Activated T-helper 9 cell treated with anti-CD3 and anti-CD28 coated beads, Interleukin-2, amount 50 U/mL, for 16 hours (primary cell): ENCODE measurements at regions not wholly inside any gene's neighbourhood (a gene's known extent, or its start where the extent isn't known, plus 50 kb on each side); places are given as distances from the start of the nearest gene placed in this dataset.
"Not testable (repeated sequence)": the region's sequence is repeated elsewhere in the genome, so short reads cannot be mapped to it uniquely, and the experiment has no call there.

Experiments used
- DNase-seq: peaks from one replicate; pipeline ENCODE4 v3.0.0-alpha.2; 2020; ENCODE audit warnings: low read depth

DNA sequence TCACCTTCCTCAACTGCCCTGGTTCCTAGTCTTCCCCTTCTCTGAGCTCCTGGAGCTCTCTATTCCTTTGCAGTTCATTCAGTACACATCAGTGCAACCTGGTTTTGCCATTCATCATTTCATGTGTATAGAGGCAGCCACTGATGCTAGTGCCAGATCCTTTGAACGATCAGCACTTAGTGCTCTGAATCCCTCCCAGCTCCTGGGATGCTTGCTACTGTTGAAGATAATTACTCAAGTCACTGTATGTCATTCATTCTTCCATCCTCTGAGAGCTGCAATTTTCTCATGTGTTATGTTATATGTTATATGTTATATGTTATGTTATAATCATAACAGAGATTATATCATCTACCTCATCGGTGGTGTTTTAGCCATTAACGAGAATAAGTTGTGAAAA is 98.5 kb upstream of the UXS1 start:
- DNase-seq: no peak

DNA sequence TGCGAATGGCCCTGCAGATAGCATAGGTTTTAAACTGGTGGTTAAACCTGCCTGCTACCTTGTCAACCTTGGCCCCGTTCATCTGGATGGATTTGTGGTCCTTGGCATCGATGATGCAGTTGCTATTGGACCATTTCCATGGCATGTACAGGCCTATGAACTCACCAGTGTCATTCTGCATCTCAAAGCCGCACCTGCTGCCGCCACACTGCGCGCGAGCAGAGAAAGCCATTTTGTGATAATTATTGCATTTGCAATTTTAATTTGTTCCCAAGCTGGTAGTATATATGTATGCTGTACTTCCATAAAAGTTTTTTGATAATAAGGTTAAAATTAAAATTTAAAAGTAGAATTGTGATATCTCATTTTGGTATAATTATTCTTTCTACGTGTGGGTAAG is 94.8 kb upstream of the UXS1 start:
- DNase-seq: no peak

GRCh38 chr2:106285237-106285829 is 91.2 kb upstream of the UXS1 start:
- no peak for DNase-seq

DNA sequence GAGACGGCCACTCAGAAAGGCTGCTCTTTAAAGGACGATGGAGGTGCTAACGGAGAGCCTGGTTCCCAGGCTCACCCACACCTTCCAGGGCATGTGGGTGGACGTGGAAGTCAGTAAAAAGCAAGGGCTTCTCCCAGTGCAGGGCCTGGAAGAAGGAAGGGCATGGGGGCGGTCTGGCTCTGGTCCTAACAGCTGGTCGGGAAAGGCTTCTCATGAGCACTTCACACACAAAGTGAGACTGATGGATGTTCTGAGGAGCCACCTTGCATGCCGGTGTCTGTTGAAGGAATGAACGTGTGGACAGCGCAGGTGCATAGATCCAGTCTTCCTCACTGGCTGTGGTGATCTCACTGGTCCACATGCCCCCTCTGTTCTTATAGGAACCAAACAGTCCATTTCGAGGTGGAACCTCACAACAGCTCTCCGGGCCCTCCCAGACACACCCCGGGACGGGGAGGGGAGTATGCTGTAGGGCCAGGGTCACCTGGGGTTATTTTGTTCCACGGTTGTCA is 90.6 kb upstream of the UXS1 start:
- DNase-seq: no peak

GRCh38 chr2:106284255-106284654 is 90.2 kb upstream of the UXS1 start:
- DNase-seq: no peak

- DNase-seq: not testable (repeated sequence)
These were observed 89.4 kb upstream of the UXS1 start for GRCh38 chr2:106283228-106284152.

GRCh38 chr2:106282462-106283170 is 88.5 kb upstream of the UXS1 start:
- no peak for DNase-seq

GRCh38 chr2:106281907-106282430 is 87.9 kb upstream of the UXS1 start:
- not testable (repeated sequence) for DNase-seq

- no peak for DNase-seq
These were observed 86.8 kb upstream of the UXS1 start for GRCh38 chr2:106280722-106281446.

- DNase-seq: no peak
These were observed 86.1 kb upstream of the UXS1 start for GRCh38 chr2:106280224-106280623.

DNA sequence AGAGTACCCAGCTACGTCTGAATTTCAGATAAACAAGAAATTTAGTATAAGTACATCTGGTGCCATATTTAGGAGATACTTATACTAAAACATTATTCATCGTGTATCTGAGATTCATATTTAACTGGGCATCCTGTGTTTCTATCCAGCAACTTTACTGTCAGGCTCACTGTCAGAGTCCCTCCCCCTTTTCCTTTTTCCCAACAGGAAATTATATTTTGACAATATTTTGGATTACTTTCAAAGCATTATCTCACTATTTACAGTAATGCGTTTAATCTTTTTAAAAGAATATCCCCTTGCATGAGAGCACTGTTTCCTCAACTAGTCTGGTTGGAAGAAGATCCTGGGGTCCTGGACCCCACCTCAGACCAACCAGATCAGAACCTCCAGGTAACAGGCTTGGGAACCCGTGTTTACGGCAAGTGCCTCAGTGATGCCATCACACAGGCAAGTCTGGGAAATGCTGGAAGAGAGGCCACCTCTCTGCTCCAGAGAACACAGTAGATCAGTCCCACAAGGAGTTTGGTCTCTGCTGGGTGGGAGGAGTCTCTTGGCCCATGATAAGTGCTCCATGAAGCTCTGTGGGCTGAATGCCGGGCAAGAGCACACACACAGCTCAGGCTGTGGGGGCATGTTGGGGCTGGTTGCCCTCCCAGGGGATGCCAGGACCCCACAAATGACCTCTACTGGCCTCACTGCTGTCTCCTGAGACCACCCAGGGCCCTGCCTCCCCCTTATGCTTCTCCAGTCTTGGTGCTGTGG is 84.2 kb upstream of the UXS1 start:
- no peak for DNase-seq

- DNase-seq: no peak
These were observed 83.3 kb upstream of the UXS1 start for GRCh38 chr2:106277426-106277825.

- DNase-seq: no peak
These were observed 81.9 kb upstream of the UXS1 start for GRCh38 chr2:106275971-106276370.

DNA sequence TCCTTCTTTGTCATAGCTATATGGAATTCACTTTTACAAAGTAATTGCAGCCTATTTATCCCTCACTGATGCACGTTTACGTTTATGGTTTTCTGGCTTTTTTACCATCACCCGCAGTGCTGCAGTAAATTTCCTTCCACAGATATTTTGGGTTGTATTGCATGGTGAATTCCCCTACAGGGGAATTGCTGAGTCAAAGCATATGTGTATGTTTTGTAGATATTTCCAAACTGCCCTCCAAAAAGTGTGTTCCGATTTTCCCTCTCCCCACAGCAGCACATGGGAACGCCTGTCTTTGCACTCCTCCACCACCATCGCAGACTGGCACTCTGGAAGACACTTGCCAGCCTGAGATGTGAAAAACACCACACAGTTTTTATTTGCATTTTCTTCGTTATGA is 80.6 kb upstream of the UXS1 start:
- no peak for DNase-seq

GRCh38 chr2:106272216-106272807 is 78.2 kb upstream of the UXS1 start:
- DNase-seq: no peak

DNA sequence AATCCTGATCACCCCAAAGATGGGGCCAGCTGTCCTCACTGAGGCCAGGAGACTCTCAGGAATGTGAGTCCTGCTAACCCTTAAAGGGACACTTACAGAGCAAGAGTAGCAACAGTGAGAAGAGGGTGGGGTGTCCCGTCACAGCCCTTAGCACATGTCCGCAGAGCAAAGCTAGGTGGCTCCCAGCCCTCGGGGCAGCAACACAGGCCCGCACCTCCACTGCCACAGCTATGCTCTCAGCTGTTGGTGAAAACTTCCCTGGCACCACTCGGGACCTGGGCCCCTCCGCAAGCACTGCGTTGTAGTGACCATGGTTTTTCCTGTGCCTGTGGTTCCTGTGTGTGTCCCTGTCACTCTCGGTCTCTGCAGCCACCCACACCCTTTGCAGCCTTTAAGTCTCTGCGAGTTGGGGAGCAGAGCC is 76.4 kb upstream of the UXS1 start:
- no peak for DNase-seq

DNA sequence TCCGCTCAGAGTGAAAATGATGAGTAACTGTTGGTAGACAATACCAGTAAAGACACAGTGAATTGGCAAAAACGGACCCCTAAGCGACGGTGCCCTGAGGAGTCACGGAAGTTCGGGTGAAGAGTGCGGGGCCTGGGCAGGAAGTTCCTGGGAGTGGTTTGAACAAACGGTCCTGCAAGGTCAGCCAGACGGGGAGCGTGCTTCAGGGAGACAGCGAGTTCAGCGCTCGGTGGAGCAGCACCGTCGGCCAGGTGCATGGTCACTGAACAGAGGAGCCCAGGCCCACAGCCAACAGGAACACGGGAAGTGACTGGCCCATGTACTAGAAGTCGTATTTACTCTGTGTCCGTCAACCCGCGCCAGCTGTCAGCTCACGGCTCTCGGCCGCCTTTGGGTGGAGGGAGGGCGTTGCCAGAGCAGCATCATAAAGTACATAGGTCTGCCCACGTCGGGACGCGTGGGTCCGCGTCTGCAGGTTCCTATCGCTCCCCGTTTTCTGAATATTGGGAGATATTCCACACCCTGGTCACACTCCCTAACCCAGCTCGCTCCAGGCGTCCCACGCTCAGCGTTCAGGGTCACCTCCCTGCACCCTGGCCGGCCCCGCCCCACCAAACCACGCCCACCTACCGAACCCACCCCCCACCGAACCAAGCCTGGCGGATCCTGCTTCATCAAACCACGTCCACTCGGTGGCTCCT is 75.6 kb upstream of the UXS1 start:
- peak; percentile 21 for DNase-seq

DNA sequence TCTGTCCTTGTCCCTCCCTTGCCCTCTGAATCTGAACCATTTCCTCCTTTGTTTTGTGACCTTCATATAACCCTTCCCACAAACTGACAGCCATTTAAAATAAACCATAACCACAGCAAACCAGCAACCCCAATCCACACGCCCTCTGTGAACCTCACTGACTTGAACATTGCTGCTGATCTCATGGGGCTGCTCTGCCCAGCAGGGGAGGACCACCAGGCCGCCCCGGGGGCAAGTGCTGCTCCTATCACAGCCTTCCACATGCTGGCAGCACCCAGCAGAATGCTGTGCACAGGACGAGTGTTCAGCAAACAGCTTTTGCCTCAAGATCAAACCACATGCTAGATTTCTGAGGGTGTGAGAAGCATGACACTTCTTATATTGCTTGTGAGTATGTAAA is 73.9 kb upstream of the UXS1 start:
- DNase-seq: no peak

GRCh38 chr2:106261871-106262321 is 67.8 kb upstream of the UXS1 start:
- DNase-seq: no peak

DNA sequence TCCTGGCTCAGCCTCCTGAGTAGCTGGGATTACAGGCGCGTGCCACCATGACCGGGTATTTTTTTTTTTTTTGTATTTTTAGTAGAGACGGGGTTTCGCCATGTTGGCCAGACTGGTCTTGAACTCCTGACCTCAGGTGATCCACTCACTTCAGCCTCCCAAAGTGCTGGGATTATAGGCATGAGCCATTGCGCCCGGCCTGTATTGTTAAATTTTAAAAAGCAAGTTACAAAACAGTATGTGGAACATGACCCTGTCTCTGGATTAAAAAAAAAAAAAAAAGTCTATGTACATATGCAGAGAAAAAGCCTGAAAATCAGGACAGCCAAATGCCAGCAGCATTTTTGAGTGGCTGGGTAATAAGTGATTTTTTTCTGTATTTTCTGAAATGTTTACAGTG is 64.8 kb upstream of the UXS1 start:
- not testable (repeated sequence) for DNase-seq
